Thyroid gland (tissue), 4 donors: ENCODE measurements at regions not wholly inside any gene's neighbourhood (a gene's known extent, or its start where the extent isn't known, plus 50 kb on each side); places are given as distances from the start of the nearest gene placed in this dataset.
A peak's percentile ranks its signal among the peaks of the same experiment; 100 is the strongest.

Source experiments
- DNase-seq, 2 donors: peaks; one replicate each; pipeline ENCODE4 v3.0.0-alpha.2; 2019
- H3K27ac ChIP-seq, 3 donors: fragments of 200-600 bp; sonication (generic); 1 replicate in 2 of 3; 2 replicates in 1 of 3; pipeline ENCODE4 v1.5.1; 2016 to 2019; ENCODE audit warnings: mild to moderate bottlenecking in 1 of 3, moderate library complexity in 1 of 3
- H3K27me3 ChIP-seq: fragments of 200-600 bp; sonication (generic); one replicate; pipeline ENCODE4 v1.5.1; 2019
- H3K36me3 ChIP-seq, 2 donors: fragments of 200-600 bp; sonication (generic); one replicate each; pipeline ENCODE4 v1.5.1; 2016 to 2019
- H3K4me1 ChIP-seq, 2 donors: fragments of 200-600 bp; sonication (generic); one replicate each; pipeline ENCODE4 v1.5.1; 2017 to 2019
- H3K4me3 ChIP-seq, 3 donors: fragments of 200-600 bp; sonication (generic); replicated peaks in 1 of 3; 1 replicate in 2 of 3; 2 replicates in 1 of 3; pipeline ENCODE4 v1.5.1; 2016; ENCODE audit warnings: mild to moderate bottlenecking in 1 of 3
- H3K9me3 ChIP-seq: fragments of 200-600 bp; sonication (generic); one replicate; pipeline ENCODE4 v1.5.1; 2017
- POLR2A ChIP-seq, 2 donors: fragments of 450-650 bp; IDR thresholded peaks; one replicate each; pipeline ENCODE4 v1.6.1; 2017; ENCODE audit warnings: antibody characterized with exemption in 2 of 2, mild to moderate bottlenecking in 2 of 2, moderate library complexity in 1 of 2
- WGBS, 2 donors: methylation state at CpG; one replicate each; pipeline ENCODE4 v1.1.5; 2017; 5-methylcytosine and 5-hydroxymethylcytosine counted together
- intact Hi-C: fragments of 100-400 bp; cut with DNase I; formaldehyde crosslinking; loops from one replicate; pipeline ENCODE4 v1.15.1; 2023
- TF ChIP-seq, protein P1 (sequence below), 6 experiments: fragments of 200-600 bp in 3 of 6; fragments of 450-650 bp in 3 of 6; sonication (generic) in 3 of 6; IDR thresholded peaks; one replicate each; pipeline ENCODE4 v1.5.1; 2016 to 2019; ENCODE audit warnings: antibody characterized with exemption in 6 of 6, mild to moderate bottlenecking in 2 of 6, inconsistent platforms in 1 of 6, moderate library complexity in 1 of 6

DNA sequence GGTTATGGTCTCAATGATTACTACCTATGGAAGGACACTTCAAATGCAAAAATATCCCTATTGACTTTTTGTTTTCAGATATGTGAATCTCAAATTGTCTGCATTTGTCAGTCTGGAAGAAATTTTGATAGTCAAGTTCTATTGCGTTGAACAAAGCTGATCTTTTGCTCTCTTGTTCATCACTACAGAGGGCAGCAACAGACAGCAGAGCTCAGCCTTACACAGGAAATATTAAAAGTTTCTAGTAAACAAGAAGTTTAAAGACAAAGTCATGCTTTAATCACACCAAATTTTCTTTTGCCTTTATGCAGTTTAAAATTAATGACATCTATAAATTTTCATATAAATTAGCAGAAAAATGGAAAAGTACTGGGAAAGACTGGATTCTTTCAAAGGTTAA, 617.5 kb downstream of the NR4A2 start:
- TF ChIP-seq, protein P1, sequence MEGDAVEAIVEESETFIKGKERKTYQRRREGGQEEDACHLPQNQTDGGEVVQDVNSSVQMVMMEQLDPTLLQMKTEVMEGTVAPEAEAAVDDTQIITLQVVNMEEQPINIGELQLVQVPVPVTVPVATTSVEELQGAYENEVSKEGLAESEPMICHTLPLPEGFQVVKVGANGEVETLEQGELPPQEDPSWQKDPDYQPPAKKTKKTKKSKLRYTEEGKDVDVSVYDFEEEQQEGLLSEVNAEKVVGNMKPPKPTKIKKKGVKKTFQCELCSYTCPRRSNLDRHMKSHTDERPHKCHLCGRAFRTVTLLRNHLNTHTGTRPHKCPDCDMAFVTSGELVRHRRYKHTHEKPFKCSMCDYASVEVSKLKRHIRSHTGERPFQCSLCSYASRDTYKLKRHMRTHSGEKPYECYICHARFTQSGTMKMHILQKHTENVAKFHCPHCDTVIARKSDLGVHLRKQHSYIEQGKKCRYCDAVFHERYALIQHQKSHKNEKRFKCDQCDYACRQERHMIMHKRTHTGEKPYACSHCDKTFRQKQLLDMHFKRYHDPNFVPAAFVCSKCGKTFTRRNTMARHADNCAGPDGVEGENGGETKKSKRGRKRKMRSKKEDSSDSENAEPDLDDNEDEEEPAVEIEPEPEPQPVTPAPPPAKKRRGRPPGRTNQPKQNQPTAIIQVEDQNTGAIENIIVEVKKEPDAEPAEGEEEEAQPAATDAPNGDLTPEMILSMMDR (IDR thresholded peaks at IDR 0.05) = no peak
- TF ChIP-seq POLR2A (IDR thresholded peaks at IDR 0.05) = no peak
- 63 to 66% methylated on average over 1 of the region's 1 CpG for WGBS, 2 donors
- H3K9me3 ChIP-seq = no peaks in the 10 kb centered on the region
- H3K27ac ChIP-seq = no peak overlapping the region
- H3K4me3 ChIP-seq = no peak overlapping the region
- intact Hi-C loops = no loop called here
- H3K27me3 ChIP-seq = no peaks in the 10 kb centered on the region
- no peaks in the 10 kb centered on the region for H3K36me3 ChIP-seq
- no peak for DNase-seq
- H3K4me1 ChIP-seq = no peaks in the 10 kb centered on the region

DNA sequence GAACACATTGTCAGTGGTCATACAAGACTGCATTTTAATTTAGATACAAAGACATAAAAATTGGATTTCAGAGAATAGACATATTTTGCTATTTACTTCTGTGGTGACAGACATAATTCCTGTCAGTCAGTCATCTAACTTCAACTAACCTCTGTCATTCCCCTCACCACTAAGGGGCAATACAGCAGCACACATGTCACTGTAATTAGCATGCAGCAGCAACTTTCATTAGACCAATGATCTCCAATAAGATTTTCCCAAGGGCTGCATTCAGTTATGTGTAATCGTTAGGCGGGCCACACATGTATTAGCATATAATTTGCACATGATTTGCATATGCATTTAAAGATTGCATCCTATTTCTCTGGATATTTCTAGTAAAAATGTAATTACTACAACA, 624.5 kb downstream of the NR4A2 start:
- TF ChIP-seq POLR2A (IDR thresholded peaks at IDR 0.05) = no peak
- TF ChIP-seq, protein P1 (IDR thresholded peaks at IDR 0.05) = peak in 2 of 6 experiments; percentile 13 to 16
- Histone ChIP-seq H3K9me3 (no peaks in the 10 kb centered on the region), H3K27ac (no peak overlapping the region), H3K4me1 (no peaks in the 10 kb centered on the region), H3K36me3 (no peaks in the 10 kb centered on the region), H3K27me3 (no peaks in the 10 kb centered on the region), H3K4me3 (no peak overlapping the region)
- 78 to 81% methylated on average over 2 of the region's 2 CpGs for WGBS, 2 donors
- intact Hi-C loops = no loop called here
- DNase-seq = no peak

DNA sequence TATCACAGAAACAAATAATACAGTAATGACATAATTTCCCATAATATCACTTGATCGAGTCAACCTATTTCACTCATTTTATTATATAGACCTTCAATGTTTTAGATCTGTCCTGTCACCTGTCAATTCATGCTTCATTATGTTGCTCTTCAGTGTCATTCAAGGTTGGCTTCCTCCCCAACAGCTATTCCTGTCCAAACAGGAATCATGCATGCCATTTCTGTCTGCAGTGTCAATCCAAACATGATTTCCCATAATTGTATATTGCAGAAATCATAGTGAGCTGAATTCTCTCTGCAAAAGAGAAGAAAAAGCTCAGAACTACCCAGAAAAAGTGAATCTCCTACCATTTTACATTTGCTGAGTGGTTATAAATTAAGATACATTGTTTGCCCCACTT, 628.6 kb downstream of the NR4A2 start:
- Histone ChIP-seq H3K9me3 (no peaks in the 10 kb centered on the region), H3K4me1 (no peaks in the 10 kb centered on the region), H3K27ac (no peak overlapping the region), H3K4me3 (no peak overlapping the region), H3K27me3 (no peaks in the 10 kb centered on the region), H3K36me3 (no peaks in the 10 kb centered on the region)
- 86 to 92% methylated on average over 1 of the region's 1 CpG for WGBS, 2 donors
- no peak for DNase-seq
- intact Hi-C loops = no loop called here
- TF ChIP-seq, protein P1 (IDR thresholded peaks at IDR 0.05) = no peak
- no peak for TF ChIP-seq POLR2A (IDR thresholded peaks at IDR 0.05)

DNA sequence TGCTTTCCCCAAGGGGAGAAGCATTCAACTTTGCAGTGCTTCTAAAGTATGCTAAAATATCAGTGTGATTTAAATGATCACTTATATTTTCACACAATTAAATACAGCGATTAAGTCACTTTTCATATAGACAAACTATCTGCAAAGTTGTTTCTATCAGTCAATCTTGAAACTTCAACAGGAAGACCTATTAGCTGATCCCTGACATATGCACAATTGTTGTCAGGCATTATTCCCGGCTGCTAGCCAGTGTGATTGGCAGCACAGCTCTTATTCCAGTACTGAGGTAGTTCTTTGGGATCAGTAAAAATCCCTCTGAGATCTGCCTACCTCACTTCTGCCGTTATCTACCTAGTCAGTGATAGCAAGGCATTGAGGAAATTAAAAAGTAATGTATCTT, 629.5 kb downstream of the NR4A2 start:
- H3K27ac ChIP-seq = no peak overlapping the region
- intact Hi-C loops = no loop called here
- H3K4me3 ChIP-seq = no peak overlapping the region
- H3K9me3 ChIP-seq = no peaks in the 10 kb centered on the region
- H3K36me3 ChIP-seq = no peaks in the 10 kb centered on the region
- 83 to 92% methylated on average over 3 of the region's 3 CpGs for WGBS, 2 donors
- TF ChIP-seq POLR2A (IDR thresholded peaks at IDR 0.05) = no peak
- TF ChIP-seq, protein P1 (IDR thresholded peaks at IDR 0.05) = no peak
- DNase-seq = no peak
- H3K27me3 ChIP-seq = no peaks in the 10 kb centered on the region
- no peaks in the 10 kb centered on the region for H3K4me1 ChIP-seq

DNA sequence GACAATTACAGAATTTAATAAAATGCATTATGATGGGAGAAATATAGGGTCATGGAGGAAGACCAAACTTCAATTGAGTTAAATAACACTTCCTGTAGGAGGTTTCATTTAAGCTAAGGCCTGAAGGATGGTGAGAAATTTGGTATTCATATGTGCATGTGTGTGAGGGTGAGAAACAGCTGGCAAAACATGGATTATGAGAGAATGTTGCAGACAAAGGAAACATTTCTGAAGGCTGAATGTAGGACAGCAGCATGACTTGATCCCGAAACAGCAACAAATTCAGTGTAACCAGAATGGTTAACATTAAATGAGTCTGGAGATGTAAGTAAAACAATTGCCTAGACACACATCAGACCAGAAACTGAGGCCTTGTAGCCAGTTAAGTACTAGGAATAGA, 630.8 kb downstream of the NR4A2 start:
- DNase-seq = no peak
- Histone ChIP-seq H3K27ac (no peak overlapping the region), H3K4me1 (no peaks in the 10 kb centered on the region), H3K9me3 (no peaks in the 10 kb centered on the region), H3K27me3 (no peaks in the 10 kb centered on the region), H3K4me3 (no peak overlapping the region), H3K36me3 (no peaks in the 10 kb centered on the region)
- 90 to 96% methylated on average over 1 of the region's 1 CpG for WGBS, 2 donors
- TF ChIP-seq POLR2A (IDR thresholded peaks at IDR 0.05) = no peak
- TF ChIP-seq, protein P1 (IDR thresholded peaks at IDR 0.05) = no peak
- intact Hi-C loops = no loop called here
